Tibial nerve (tissue), 3 donors: ENCODE measurements at regions not wholly inside any gene's neighbourhood (a gene's known extent, or its start where the extent isn't known, plus 50 kb on each side); places are given as distances from the start of the nearest gene placed in this dataset.
"Not testable (repeated sequence)": the region's sequence is repeated elsewhere in the genome, so short reads cannot be mapped to it uniquely, and the experiment has no call there.

Source experiments
- CTCF ChIP-seq, 5 experiments: fragments of 200-600 bp in 3 of 5; fragments of 450-650 bp in 2 of 5; sonication (generic) in 3 of 5; IDR thresholded peaks; one replicate each; pipeline ENCODE4 v1.5.1; 2016 to 2019; ENCODE audit warnings: antibody characterized with exemption in 5 of 5, mild to moderate bottlenecking in 3 of 5, moderate library complexity in 2 of 5
- POLR2A ChIP-seq, 2 donors: fragments of 450-650 bp; IDR thresholded peaks; one replicate each; pipeline ENCODE4 v1.6.1; 2017; ENCODE audit warnings: antibody characterized with exemption in 2 of 2, mild to moderate bottlenecking in 2 of 2, moderate library complexity in 2 of 2

- not testable (repeated sequence) for TF ChIP-seq CTCF, POLR2A (IDR thresholded peaks at IDR 0.05)
These were observed 77.5 kb upstream of the RUNX3 start for GRCh38 chr1:25007390-25008191.
